HFFc6 (cell line): ENCODE measurements at regions not wholly inside any gene's neighbourhood (a gene's known extent, or its start where the extent isn't known, plus 50 kb on each side); places are given as distances from the start of the nearest gene placed in this dataset.
A peak's percentile ranks its signal among the peaks of the same experiment; 100 is the strongest.

ENCODE experiments used
- DNase-seq: peaks from one replicate; pipeline ENCODE4 v3.0.0-alpha.2; 2018
- H3K27ac Mint-ChIP-seq: 2 replicates; pipeline ENCODE4 v1.8.0; 2020; ENCODE audit warnings: mild to moderate bottlenecking, mixed read lengths
- H3K27me3 Mint-ChIP-seq: 2 replicates; pipeline ENCODE4 v1.8.0; 2021; ENCODE audit warnings: mild to moderate bottlenecking, moderate library complexity, mixed read lengths; ENCODE audit not compliant: insufficient read depth
- H3K36me3 Mint-ChIP-seq: 2 replicates; pipeline ENCODE4 v1.8.0; 2021; ENCODE audit warnings: low read depth, mixed read lengths
- H3K4me1 Mint-ChIP-seq: 2 replicates; pipeline ENCODE4 v1.8.0; 2020; ENCODE audit warnings: low read depth, mixed read lengths
- H3K4me3 Mint-ChIP-seq: 2 replicates; pipeline ENCODE4 v1.8.0; 2020; ENCODE audit warnings: mild to moderate bottlenecking, moderate library complexity, mixed read lengths
- H3K9me3 Mint-ChIP-seq: 2 replicates; pipeline ENCODE4 v1.8.0; 2020; ENCODE audit warnings: mild to moderate bottlenecking, mixed read lengths
- TF ChIP-seq, protein P1 (sequence below): fragments of 200-600 bp; sonication (generic); IDR thresholded peaks from 2 replicates; pipeline ENCODE4 v1.5.0; 2021; ENCODE audit warnings: antibody characterized with exemption, mild to moderate bottlenecking

DNA sequence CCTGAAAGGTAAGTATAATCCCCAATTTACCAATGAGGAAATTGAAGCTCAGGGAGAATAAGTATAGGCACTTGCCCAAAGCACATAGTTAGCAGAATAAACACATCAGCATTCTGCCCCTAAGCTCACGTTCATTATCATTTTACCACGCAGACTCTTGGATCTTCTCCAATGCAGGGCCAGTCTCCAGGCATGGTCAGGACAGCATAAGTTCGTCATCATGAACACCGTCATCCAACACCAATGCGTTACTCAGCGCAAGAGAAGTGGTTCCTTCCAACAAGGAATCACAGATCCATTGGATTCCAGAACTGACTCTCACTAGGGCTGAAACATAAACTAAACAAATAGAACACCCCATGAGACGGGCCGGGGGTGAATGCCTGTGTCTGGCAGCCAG, 86.5 kb upstream of the GPM6B start:
- TF ChIP-seq, protein P1, sequence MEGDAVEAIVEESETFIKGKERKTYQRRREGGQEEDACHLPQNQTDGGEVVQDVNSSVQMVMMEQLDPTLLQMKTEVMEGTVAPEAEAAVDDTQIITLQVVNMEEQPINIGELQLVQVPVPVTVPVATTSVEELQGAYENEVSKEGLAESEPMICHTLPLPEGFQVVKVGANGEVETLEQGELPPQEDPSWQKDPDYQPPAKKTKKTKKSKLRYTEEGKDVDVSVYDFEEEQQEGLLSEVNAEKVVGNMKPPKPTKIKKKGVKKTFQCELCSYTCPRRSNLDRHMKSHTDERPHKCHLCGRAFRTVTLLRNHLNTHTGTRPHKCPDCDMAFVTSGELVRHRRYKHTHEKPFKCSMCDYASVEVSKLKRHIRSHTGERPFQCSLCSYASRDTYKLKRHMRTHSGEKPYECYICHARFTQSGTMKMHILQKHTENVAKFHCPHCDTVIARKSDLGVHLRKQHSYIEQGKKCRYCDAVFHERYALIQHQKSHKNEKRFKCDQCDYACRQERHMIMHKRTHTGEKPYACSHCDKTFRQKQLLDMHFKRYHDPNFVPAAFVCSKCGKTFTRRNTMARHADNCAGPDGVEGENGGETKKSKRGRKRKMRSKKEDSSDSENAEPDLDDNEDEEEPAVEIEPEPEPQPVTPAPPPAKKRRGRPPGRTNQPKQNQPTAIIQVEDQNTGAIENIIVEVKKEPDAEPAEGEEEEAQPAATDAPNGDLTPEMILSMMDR = no peak
- Mint-ChIP-seq H3K9me3 (no peaks in the 10 kb centered on the region), H3K36me3 (no peaks in the 10 kb centered on the region), H3K27me3 (no peaks in the 10 kb centered on the region), H3K4me3 (no peak overlapping the region), H3K4me1 (no peaks in the 10 kb centered on the region), H3K27ac (no peak overlapping the region)
- no peak for DNase-seq

DNA sequence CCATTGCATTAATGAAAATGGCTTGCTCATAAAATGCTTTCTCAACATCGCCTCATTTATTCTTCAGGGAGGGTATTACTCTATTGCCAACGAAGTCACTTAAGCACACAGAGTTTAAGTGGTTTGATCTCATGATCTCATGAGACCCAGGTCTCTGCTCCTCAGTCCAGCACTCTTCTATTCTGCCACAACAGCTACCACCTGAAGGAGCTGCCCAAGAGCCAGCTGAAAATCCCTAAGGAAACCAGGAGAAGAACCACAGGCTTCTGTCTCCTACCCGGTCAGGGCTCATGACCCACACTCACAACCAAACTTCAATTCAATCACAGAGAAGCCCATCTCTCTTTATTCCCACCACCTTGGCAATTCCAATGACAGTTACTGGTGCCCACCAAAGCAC, 85.5 kb upstream of the GPM6B start:
- H3K9me3 Mint-ChIP-seq = no peaks in the 10 kb centered on the region
- TF ChIP-seq, protein P1 = no peak
- H3K4me3 Mint-ChIP-seq = no peak overlapping the region
- H3K36me3 Mint-ChIP-seq = no peaks in the 10 kb centered on the region
- no peaks in the 10 kb centered on the region for H3K4me1 Mint-ChIP-seq
- no peak for DNase-seq
- H3K27ac Mint-ChIP-seq = no peak overlapping the region
- H3K27me3 Mint-ChIP-seq = no peaks in the 10 kb centered on the region

DNA sequence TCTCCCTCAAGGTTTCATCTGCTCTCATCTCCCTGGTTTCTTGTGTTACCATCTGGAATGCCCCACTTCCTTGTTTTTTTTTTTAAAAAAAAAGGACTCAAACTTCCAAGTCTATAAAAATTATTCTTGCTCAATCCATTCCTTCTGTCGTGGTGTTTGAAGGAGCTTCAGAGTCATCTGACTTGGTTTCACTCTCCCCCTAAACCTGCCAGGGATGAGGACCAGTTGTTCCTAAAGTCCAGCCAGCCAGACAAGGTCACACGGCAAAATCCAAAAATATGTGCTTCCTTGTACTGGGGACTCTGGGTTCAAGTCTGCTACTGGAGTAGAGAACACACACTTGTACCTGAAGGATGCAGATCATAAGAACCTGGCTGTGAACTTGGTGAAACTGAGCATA, 84.5 kb upstream of the GPM6B start:
- DNase-seq = no peak
- no peaks in the 10 kb centered on the region for H3K9me3 Mint-ChIP-seq
- H3K36me3 Mint-ChIP-seq = no peaks in the 10 kb centered on the region
- H3K4me1 Mint-ChIP-seq = no peaks in the 10 kb centered on the region
- H3K4me3 Mint-ChIP-seq = no peak overlapping the region
- H3K27ac Mint-ChIP-seq = no peak overlapping the region
- no peaks in the 10 kb centered on the region for H3K27me3 Mint-ChIP-seq
- TF ChIP-seq, protein P1 = no peak

DNA sequence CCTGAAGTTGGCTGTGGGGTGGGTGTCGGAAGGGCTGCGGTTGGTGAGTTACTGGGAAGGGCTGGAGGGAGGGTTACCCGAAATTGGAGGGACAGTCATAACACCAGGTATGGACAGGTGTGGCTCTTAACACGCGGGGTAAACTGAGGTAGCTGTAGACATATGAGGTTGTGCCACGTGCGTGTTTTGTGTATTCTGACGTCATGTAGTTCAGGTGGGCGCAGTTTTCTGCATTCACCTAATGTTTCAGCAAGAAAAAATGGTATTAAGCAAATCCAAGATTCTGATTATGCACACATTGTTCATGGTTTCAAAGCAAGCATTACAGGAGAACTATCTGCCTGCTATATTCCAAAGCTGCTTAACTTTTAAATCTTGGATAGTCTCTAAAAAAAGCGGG, 83.5 kb upstream of the GPM6B start:
- Mint-ChIP-seq H3K27me3 (no peaks in the 10 kb centered on the region), H3K4me1 (no peaks in the 10 kb centered on the region), H3K9me3 (no peaks in the 10 kb centered on the region), H3K4me3 (no peak overlapping the region), H3K36me3 (no peaks in the 10 kb centered on the region), H3K27ac (no peak overlapping the region)
- TF ChIP-seq, protein P1 = no peak
- no peak for DNase-seq

DNA sequence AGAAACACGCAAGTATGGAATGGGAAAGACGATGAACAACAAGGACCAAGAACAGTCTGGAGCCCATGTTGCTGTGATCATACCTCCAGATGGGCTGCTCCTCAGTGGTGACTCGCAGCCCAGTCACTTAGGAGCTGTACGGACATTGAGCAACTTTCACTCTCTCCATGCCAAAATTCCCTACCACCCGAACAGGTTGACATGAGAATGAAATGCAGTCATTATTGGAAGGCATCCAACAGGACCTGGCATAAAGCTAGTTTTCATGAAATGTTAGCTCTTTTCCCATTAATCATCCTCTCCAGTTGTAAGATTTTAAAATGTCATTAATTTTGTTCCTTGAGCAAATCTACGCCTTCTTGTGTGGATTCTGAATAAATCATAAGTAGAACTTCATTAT, 82.7 kb upstream of the GPM6B start:
- TF ChIP-seq, protein P1 = no peak
- H3K36me3 Mint-ChIP-seq = no peaks in the 10 kb centered on the region
- DNase-seq = peak; percentile 5
- H3K27ac Mint-ChIP-seq = no peak overlapping the region
- no peak overlapping the region; the same call in 1 of the 2 replicates for H3K4me3 Mint-ChIP-seq
- no peaks in the 10 kb centered on the region for H3K27me3 Mint-ChIP-seq
- no peaks in the 10 kb centered on the region for H3K9me3 Mint-ChIP-seq
- H3K4me1 Mint-ChIP-seq = no peaks in the 10 kb centered on the region

DNA sequence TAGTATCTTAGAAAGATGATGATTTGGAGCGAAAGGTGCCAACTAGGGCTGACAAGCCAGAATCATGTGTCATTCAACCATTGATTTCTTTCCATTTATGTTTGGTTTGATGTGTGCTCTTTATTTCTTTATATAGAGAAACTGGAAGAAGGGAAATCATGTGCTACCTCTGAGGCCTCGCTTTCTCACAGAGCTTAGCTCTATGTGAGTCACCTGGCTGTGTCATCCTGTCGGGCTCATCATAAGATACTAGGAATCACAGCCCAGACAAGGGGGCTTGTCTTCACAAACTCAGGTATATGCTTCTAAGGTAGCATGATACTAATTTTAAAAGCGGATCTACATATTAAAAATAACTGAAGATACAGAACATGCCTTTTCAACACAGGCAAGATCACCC, 81.7 kb upstream of the GPM6B start:
- Mint-ChIP-seq H3K27me3 (no peaks in the 10 kb centered on the region), H3K9me3 (no peaks in the 10 kb centered on the region), H3K36me3 (no peaks in the 10 kb centered on the region), H3K27ac (no peak overlapping the region), H3K4me1 (no peaks in the 10 kb centered on the region), H3K4me3 (no peak overlapping the region)
- no peak for DNase-seq
- TF ChIP-seq, protein P1 = no peak
